H1 (cell line): ENCODE measurements at regions not wholly inside any gene's neighbourhood (a gene's known extent, or its start where the extent isn't known, plus 50 kb on each side); places are given as distances from the start of the nearest gene placed in this dataset.
A peak's percentile ranks its signal among the peaks of the same experiment; 100 is the strongest.

Experiments
- CTCF ChIA-PET: fragments of 300-600 bp; sonication (Branson Sonifier 250); formaldehyde crosslinking; loops from one replicate; lab custom pipeline; 2021; ENCODE audit not compliant: partially characterized antibody; lab: Charles Lee
- POLR2A ChIA-PET: fragments of 300-600 bp; sonication (Branson Sonifier 250); formaldehyde crosslinking; loops from one replicate; lab custom pipeline; 2021; ENCODE audit warnings: inconsistent platforms; ENCODE audit not compliant: partially characterized antibody; lab: Charles Lee
- DNase-seq, 2 experiments: peaks; one replicate each; pipeline versions ENCODE4 v3.0.0 to v3.0.0-alpha.2; 2010 to 2022; ENCODE audit warnings: low spot score in 2 of 2, low read depth in 1 of 2, mixed read lengths in 1 of 2
- FAIRE-seq: peaks from 2 replicates; lab custom pipeline; 2011; peaks lifted over from hg19 to GRCh38; lab: Jason Lieb, UNC
- H2AFZ ChIP-seq: 2 replicates; pipeline ENCODE4 v1.8.1; 2012; ENCODE audit warnings: low read length, inconsistent platforms
- H2AK5ac ChIP-seq: 2 replicates; pipeline ENCODE4 v1.6.1; 2013; ENCODE audit warnings: low read depth, low read length
- H2BK120ac ChIP-seq: replicated peaks from 2 replicates; pipeline ENCODE3; 2013; ENCODE audit warnings: low read depth, low read length, inconsistent platforms
- H2BK12ac ChIP-seq: 2 replicates; pipeline ENCODE4 v1.6.1; 2013; ENCODE audit warnings: low read depth, low read length
- H2BK15ac ChIP-seq: 2 replicates; pipeline ENCODE4 v1.6.1; 2013; ENCODE audit warnings: low read length
- H2BK20ac ChIP-seq: 2 replicates; pipeline ENCODE4 v1.6.1; 2013; ENCODE audit warnings: low read length
- H2BK5ac ChIP-seq: 2 replicates; pipeline ENCODE4 v1.6.1; 2013; ENCODE audit warnings: low read depth, low read length
- H3K14ac ChIP-seq: 2 replicates; pipeline ENCODE4 v1.6.1; 2013; ENCODE audit warnings: inconsistent platforms; ENCODE audit not compliant: insufficient read length
- H3K18ac ChIP-seq: 2 replicates; pipeline ENCODE4 v1.6.1; 2013; ENCODE audit warnings: low read length; ENCODE audit errors: extremely low read depth
- H3K23ac ChIP-seq: 2 replicates; pipeline ENCODE4 v1.6.1; 2013; ENCODE audit warnings: inconsistent platforms; ENCODE audit not compliant: insufficient read length
- H3K23me2 ChIP-seq: 2 replicates; pipeline ENCODE4 v1.6.1; 2013; ENCODE audit warnings: low read depth, low read length
- H3K27ac ChIP-seq: 2 replicates; pipeline ENCODE4 v1.6.1; 2011; ENCODE audit warnings: low read depth, low read length, inconsistent platforms
- H3K27me3 ChIP-seq, 4 experiments: replicated peaks in 1 of 4; 1 replicate in 1 of 4; 2 replicates in 3 of 4; pipeline versions ENCODE4 v1.6.1 to v1.8.1; 2011 to 2013; ENCODE audit warnings: low read length in 3 of 4, mild to moderate bottlenecking in 3 of 4, inconsistent platforms in 2 of 4, mixed read lengths in 2 of 4, moderate library complexity in 1 of 4; ENCODE audit not compliant: control insufficient read depth in 3 of 4, insufficient read depth in 3 of 4; ENCODE audit errors: extremely low read depth in 1 of 4
- H3K36me3 ChIP-seq, 4 experiments: 2 replicates each; pipeline versions ENCODE4 v1.6.1 to v1.8.1; 2011 to 2013; ENCODE audit warnings: mild to moderate bottlenecking in 4 of 4, low read length in 3 of 4, moderate library complexity in 2 of 4, control low read depth in 1 of 4, inconsistent platforms in 1 of 4; ENCODE audit not compliant: insufficient read depth in 4 of 4, control insufficient read depth in 2 of 4
- H3K4ac ChIP-seq: replicated peaks from 2 replicates; pipeline ENCODE3; 2013; ENCODE audit warnings: low read length, low read depth, mixed read lengths, inconsistent platforms; ENCODE audit not compliant: insufficient read length
- H3K4me1 ChIP-seq, 4 experiments: replicated peaks in 1 of 4; 1 replicate in 1 of 4; 2 replicates in 3 of 4; pipeline versions ENCODE4 v1.6.1 to v1.8.1; 2011 to 2013; ENCODE audit warnings: low read length in 3 of 4, inconsistent platforms in 2 of 4, mixed read lengths in 1 of 4; ENCODE audit not compliant: insufficient read depth in 4 of 4, control insufficient read depth in 3 of 4
- H3K4me2 ChIP-seq, 2 experiments: 2 replicates each; pipeline versions ENCODE4 v1.6.1 to v1.8.1; 2011 to 2013; ENCODE audit warnings: low read depth in 2 of 2, low read length in 2 of 2, control low read depth in 1 of 2, inconsistent platforms in 1 of 2, mild to moderate bottlenecking in 1 of 2; ENCODE audit not compliant: insufficient read depth in 1 of 2
- H3K4me3 ChIP-seq, 4 experiments: fragments of 200-600, 300-600 bp in 1 of 4; sonication (generic), shearing (Covaris generic), sonication (Bioruptor Twin) in 1 of 4; 2 replicates each; pipeline versions ENCODE4 v1.5.1 to v1.8.1; 2011 to 2016; ENCODE audit warnings: low read length in 4 of 4, low read depth in 3 of 4, control low read depth in 2 of 4, inconsistent platforms in 2 of 4, mild to moderate bottlenecking in 2 of 4, mixed read lengths in 1 of 4, moderate library complexity in 1 of 4; ENCODE audit not compliant: insufficient read depth in 2 of 4; ENCODE audit errors: extremely low read depth in 1 of 4
- H3K56ac ChIP-seq: replicated peaks from 2 replicates; pipeline ENCODE3; 2013; ENCODE audit warnings: low read depth, mild to moderate bottlenecking, mixed read lengths, low read length, inconsistent platforms; ENCODE audit not compliant: insufficient read length
- H3K79me1 ChIP-seq: 2 replicates; pipeline ENCODE4 v1.6.1; 2013; ENCODE audit warnings: low read depth, low read length, control low read depth
- H3K79me2 ChIP-seq, 2 experiments: 2 replicates each; pipeline versions ENCODE4 v1.6.1 to v1.8.1; 2012 to 2013; ENCODE audit warnings: low read length in 2 of 2, mild to moderate bottlenecking in 2 of 2, inconsistent platforms in 1 of 2; ENCODE audit not compliant: insufficient read depth in 2 of 2, control insufficient read depth in 1 of 2
- H3K9ac ChIP-seq, 4 experiments: replicated peaks in 1 of 4; 1 replicate in 1 of 4; 2 replicates in 3 of 4; pipeline versions ENCODE4 v1.6.1 to v1.8.1; 2011 to 2013; ENCODE audit warnings: low read depth in 3 of 4, low read length in 3 of 4, control low read depth in 2 of 4, mild to moderate bottlenecking in 2 of 4, moderate library complexity in 2 of 4, inconsistent platforms in 1 of 4; ENCODE audit errors: extremely low read depth in 1 of 4
- H3K9me3 ChIP-seq, 2 experiments: 2 replicates each; pipeline versions ENCODE4 v1.6.1 to v1.8.1; 2012 to 2013; ENCODE audit warnings: mild to moderate bottlenecking in 2 of 2, moderate library complexity in 2 of 2, control low read depth in 1 of 2, inconsistent platforms in 1 of 2, low read depth in 1 of 2, low read length in 1 of 2, mixed read lengths in 1 of 2; ENCODE audit not compliant: insufficient read depth in 2 of 2
- H4K20me1 ChIP-seq, 2 experiments: replicated peaks in 1 of 2; 2 replicates each; pipeline versions ENCODE3 to v1.8.1; 2011 to 2013; ENCODE audit warnings: inconsistent platforms in 2 of 2, low read length in 2 of 2, mild to moderate bottlenecking in 1 of 2; ENCODE audit not compliant: insufficient read depth in 2 of 2, control insufficient read depth in 1 of 2
- H4K5ac ChIP-seq: 2 replicates; pipeline ENCODE4 v1.6.1; 2013; ENCODE audit warnings: low read length, low read depth, mixed read lengths, inconsistent platforms; ENCODE audit not compliant: insufficient read length
- H4K8ac ChIP-seq: 2 replicates; pipeline ENCODE4 v1.8.0; 2013; ENCODE audit warnings: mild to moderate bottlenecking, moderate library complexity, low read length, inconsistent platforms; ENCODE audit not compliant: insufficient read depth; ENCODE audit errors: extremely low read depth
- H4K91ac ChIP-seq: replicated peaks from 2 replicates; pipeline ENCODE3; 2013; ENCODE audit warnings: low read length, mixed read lengths, inconsistent platforms; ENCODE audit not compliant: insufficient read length
- ASH2L ChIP-seq: fragments of 200-600, 300-600 bp; sonication (generic); IDR thresholded peaks from one replicate; pipeline ENCODE4 v1.7.1; 2017; ENCODE audit warnings: low read length
- CBX8 ChIP-seq: fragments of 300-800, 300-1000 bp; sonication (generic); IDR thresholded peaks from 2 replicates; pipeline ENCODE4 v1.7.1; 2016; ENCODE audit warnings: low read depth, low read length, borderline replicate concordance
- EP300 ChIP-seq, 2 experiments: IDR thresholded peaks; 1 replicate in 1 of 2; 2 replicates in 1 of 2; pipeline ENCODE4 v1.6.1; 2011 to 2012; ENCODE audit warnings: low read depth in 2 of 2, low read length in 2 of 2, mild to moderate bottlenecking in 2 of 2, borderline replicate concordance in 1 of 2, inconsistent platforms in 1 of 2, moderate library complexity in 1 of 2
- SIRT6 ChIP-seq: IDR thresholded peaks from one replicate; pipeline ENCODE4 v1.7.1; 2012; ENCODE audit warnings: low read length, inconsistent platforms
- WGBS, 2 experiments: shearing (Covaris generic) in 1 of 2; methylation state at CpG; one replicate each; pipeline versions ENCODE4 v1.1.6 to v1.1.7; 2013 to 2015; ENCODE audit warnings: low lambda C conversion rate in 2 of 2, mixed read lengths in 2 of 2, inconsistent platforms in 1 of 2, low coverage in 1 of 2, missing lambda C conversion rate in 1 of 2; ENCODE audit not compliant: insufficient replicate concordance in 2 of 2, insufficient coverage in 1 of 2, insufficient read length in 1 of 2; ENCODE audit errors: extremely low coverage in 1 of 2, missing lambda C conversion rate in 1 of 2; 5-methylcytosine and 5-hydroxymethylcytosine counted together

DNA sequence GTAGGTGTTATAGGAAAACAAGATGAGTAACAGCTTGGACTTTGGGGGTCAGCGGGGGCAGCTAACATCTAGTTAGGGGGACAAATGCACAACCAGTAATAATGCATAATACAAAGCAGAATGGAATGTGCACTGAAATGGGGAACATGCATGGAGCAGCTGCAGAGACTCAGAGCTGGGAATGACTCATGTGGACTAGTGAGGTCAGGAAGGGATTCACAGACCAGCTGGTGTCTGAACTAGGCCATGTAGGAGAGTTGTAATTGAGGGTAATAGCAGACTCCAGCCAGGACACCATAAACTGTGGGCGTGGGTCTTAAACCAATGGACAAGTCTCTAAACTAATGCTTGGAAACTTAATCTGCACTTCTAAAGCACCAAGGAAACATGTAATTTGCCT lies 176.8 kb upstream of the ASIC2 start:
- Histone ChIP-seq H3K4me3 (no peak overlapping the region), H3K4me2 (no peak overlapping the region), H2AK5ac (no peak overlapping the region), H2AFZ (no peak overlapping the region), H3K14ac (peak overlapping the region; percentile 38), H3K79me1 (no peaks in the 10 kb centered on the region), H3K23me2 (no peaks in the 10 kb centered on the region), H3K9ac (no peak overlapping the region), H2BK15ac (no peak overlapping the region), H2BK12ac (no peak overlapping the region), H3K23ac (no peak overlapping the region), H2BK20ac (no peak overlapping the region), H3K56ac (no peak overlapping the region), H2BK120ac (no peak overlapping the region)
- no peak for DNase-seq
- POLR2A ChIA-PET: no interaction called here
- CTCF ChIA-PET: interaction anchor here (1.6 kb wide), 1 partner anchor 51 kb away, joined by 3 read pairs; no protein-coding TSS in a partner anchor
- 97% methylated on average over 2 of the region's 2 CpGs; no CpG with 5 or more reads in 1 of the 2 experiments for WGBS, 2 experiments
- TF ChIP-seq CBX8: no peak
- no peak for TF ChIP-seq SIRT6
- no peak for TF ChIP-seq ASH2L
- TF ChIP-seq EP300 (IDR thresholded peaks at IDR 0.05; ENCODE audit: borderline replicate concordance in 1 of 2, low read depth in 2 of 2, low read length in 2 of 2): no peak
- TF ChIP-seq, all 59 proteins: peak for 0
- H4K8ac ChIP-seq: no peak overlapping the region
- H3K18ac ChIP-seq: no peak overlapping the region
- no peak overlapping the region for H4K5ac ChIP-seq
- H3K27ac ChIP-seq: no peak overlapping the region
- no peaks in the 10 kb centered on the region for H3K27me3 ChIP-seq
- H3K9me3 ChIP-seq: 0 out of 4 replicates have a peak, but pooled peaks cover 0 to 2% of the 10 kb centered on the region in 2 experiments
- no peaks in the 10 kb centered on the region for H4K20me1 ChIP-seq
- FAIRE-seq: no peak
- no peaks in the 10 kb centered on the region; a peak in 1 of 7 replicates for H3K4me1 ChIP-seq
- no peak overlapping the region for H3K4ac ChIP-seq
- H3K79me2 ChIP-seq: no peaks in the 10 kb centered on the region
- H2BK5ac ChIP-seq: no peak overlapping the region
- H4K91ac ChIP-seq: no peak overlapping the region
- H3K36me3 ChIP-seq: no peaks in the 10 kb centered on the region
